CD4-positive, alpha-beta T cell treated with Interferon alpha-2 for 1 hour (primary cell): ENCODE measurements at regions not wholly inside any gene's neighbourhood (a gene's known extent, or its start where the extent isn't known, plus 50 kb on each side); places are given as distances from the start of the nearest gene placed in this dataset.
"Not testable (repeated sequence)": the region's sequence is repeated elsewhere in the genome, so short reads cannot be mapped to it uniquely, and the experiment has no call there.

ENCODE experiments used
- DNase-seq, 2 donors: peaks; one replicate each; pipeline ENCODE4 v3.0.0-alpha.2; 2020 to 2022

GRCh38 chr1:227415115-227415790 lies 97.0 kb upstream of the CDC42BPA start:
- no peak for DNase-seq

DNA sequence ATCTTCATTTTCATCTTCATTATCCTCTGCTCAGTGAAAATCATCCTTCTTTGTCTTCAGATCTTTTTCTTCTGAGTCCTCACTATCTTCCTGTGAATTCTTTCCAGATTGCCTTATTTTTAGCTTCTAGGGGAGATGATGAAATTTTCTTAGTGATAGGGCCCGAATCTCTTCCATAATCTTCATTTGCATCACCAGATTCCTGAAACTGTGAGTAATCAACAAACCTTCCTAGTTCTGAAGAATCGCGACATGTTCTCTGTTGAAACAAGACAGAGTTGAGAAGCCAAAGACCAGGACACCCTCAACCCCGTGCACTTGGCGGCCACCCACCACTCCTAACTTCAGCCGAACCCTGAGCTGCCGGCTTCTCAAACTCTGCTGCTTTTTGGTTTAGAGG lies 92.8 kb upstream of the CDC42BPA start:
- DNase-seq = no peak

DNA sequence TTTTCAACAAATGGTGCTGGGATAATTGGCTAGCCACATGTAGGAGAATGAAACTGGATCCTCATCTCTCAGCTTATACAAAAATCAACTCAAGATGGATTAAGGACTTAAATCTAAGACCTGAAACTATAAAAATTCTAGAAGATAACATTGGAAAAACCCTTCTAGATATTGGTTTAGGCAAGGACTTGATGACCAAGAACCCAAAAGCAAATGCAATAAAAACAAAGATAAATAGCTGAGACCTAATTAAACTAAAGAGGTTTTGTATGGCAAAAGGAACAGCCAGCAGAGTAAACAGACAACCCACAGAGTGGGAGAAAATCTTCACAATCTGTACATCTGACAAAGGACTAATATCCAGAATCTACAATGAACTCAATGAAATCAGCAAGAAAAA lies 88.0 kb upstream of the CDC42BPA start:
- not testable (repeated sequence) for DNase-seq

- no peak for DNase-seq
Measured at GRCh38 chr1:227403535-227403934, 85.2 kb upstream of the CDC42BPA start.

GRCh38 chr1:227401562-227402342 lies 83.5 kb upstream of the CDC42BPA start:
- no peak for DNase-seq

GRCh38 chr1:227399152-227399730 lies 80.9 kb upstream of the CDC42BPA start:
- DNase-seq = no peak

- no peak for DNase-seq
Measured at GRCh38 chr1:227397354-227397978, 79.2 kb upstream of the CDC42BPA start.

GRCh38 chr1:227396539-227397353 lies 78.5 kb upstream of the CDC42BPA start:
- no peak for DNase-seq

DNA sequence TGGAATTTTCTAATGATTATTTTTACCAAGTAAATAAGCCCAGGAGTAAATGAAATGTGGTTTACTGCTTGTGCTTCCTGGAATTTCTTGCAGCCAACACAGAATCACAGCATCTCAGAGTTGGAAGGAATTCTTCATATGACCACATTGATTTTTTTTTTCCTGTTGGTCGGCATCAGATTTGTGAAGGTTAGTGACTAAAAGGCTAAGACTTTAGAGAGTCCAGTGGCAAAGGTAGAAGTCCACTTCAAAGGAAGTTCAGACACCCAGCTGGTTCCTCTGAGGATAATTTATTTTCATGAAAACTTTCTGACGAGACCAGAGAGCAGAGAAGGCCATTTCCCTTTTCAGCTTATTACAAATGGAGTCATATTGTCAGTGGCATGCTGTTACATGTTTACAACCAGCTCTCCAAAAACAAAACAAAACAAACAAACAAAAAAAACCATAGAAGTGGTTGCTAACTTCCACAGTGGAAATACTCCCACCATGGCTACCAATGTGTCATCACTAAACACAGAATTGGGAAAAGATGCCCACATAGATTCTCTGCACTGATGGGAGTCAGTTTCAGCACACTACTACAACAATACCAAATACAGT lies 77.2 kb upstream of the CDC42BPA start:
- DNase-seq = no peak

- DNase-seq = no peak
Measured at GRCh38 chr1:227392984-227393764, 74.9 kb upstream of the CDC42BPA start.

DNA sequence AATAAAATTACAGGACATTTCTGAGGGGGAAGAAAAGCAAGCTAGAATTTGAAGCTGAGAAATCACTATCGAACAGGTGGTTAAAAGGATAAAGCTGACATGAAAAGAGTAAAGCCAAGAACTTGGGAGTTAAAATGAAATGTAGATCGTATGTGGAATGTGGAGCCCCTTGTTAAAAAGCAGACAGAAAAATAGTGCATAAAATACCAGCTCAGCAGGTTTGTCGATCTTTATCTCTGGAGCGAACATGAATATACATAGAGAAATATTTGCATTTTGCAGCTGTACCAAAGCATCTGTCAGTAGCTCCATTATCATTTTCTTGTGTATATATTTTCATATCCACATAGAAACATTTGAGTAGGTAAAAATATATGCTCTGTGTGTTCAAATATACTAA lies 73.6 kb upstream of the CDC42BPA start:
- no peak for DNase-seq

DNA sequence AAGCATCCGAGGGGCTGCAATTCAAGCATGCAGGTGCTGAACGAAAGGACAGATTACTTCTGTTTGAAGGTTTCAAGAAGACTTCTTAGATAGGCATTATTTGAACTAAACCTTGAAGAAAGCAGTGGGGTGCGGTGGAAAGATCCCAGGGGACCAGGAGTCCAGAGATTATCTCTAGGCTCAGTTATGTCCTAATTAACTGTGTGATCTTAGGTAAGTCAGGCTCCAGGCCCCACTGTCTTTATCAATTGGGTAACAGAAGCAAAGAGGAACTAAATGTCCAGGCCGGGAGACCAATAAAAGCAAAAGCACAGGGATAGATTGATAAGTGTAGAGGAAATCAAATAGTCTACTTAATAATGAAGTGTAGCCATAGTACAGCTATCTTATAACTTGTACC lies 72.9 kb upstream of the CDC42BPA start:
- no peak for DNase-seq

DNA sequence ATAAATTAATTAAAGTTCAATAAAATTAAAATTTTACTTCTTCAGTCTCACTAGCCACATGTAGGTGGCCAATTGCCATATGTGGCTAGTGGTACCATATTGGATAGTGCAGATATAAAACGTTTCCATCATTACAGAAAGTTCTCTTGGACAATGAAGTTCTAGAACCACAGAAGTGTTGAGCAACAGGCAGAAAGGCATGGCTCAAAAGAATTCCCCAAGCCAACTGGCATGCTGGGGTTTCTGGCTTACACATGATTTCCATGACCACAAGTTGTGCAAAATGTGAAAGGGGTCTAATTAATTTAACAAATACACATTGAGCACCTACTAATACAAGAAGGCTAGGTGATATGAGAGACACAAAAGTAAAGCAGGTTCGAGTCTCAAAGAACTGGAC lies 72.2 kb upstream of the CDC42BPA start:
- DNase-seq = no peak

GRCh38 chr1:227388214-227389168 lies 70.2 kb upstream of the CDC42BPA start:
- DNase-seq = no peak

DNA sequence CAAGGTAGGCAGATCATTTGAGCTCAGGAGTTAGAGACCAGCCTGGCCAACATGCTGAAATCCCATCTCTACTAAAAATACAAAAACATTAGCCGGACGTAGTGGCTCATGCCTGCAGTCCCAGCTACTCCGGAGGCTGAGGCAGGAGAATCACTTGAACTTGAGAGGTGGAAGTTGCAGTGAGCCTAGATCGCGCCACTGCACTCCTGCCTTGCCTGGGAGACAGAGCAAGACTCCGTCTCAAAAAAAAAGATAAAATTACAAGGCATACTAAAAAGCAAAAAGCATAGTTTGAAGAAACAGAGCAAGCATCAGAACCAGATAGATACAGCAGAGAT lies 61.2 kb upstream of the CDC42BPA start:
- no peak for DNase-seq

GRCh38 chr1:227378871-227379554 lies 60.7 kb upstream of the CDC42BPA start:
- DNase-seq = no peak

- no peak for DNase-seq
Measured at GRCh38 chr1:227378181-227378580, 59.9 kb upstream of the CDC42BPA start.

DNA sequence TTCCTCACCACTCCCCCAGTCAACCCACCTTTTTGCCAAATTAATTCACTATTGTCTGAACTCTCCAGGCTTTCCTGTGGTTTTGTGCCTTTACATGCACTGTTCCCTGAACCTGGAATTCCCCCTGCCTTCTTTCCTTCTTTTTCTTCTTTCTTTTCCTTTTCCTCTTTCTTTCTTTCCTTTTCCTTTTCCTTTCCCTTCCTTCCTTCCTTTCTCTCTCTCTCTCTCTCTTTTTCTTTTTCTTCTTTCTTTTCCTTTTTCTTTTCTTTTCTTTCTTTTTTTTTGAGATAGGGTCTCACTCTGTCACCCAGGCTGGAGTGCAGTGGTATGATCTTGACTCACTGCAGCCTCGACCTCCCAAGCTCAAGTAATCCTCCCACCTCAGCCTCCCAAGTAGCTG lies 56.6 kb upstream of the CDC42BPA start:
- no peak for DNase-seq

- DNase-seq = no peak
Measured at GRCh38 chr1:227372726-227373130, 54.4 kb upstream of the CDC42BPA start.
